ENCODE measurements at regions not wholly inside any gene's neighbourhood (a gene's known extent, or its start where the extent isn't known, plus 50 kb on each side); places are given as distances from the start of the nearest gene placed in this dataset.

GRCh38 chr9:31248156-31248555, 1136.3 kb upstream of the ACO1 start:
- Histone ChIP-seq H2BK15ac (ENCODE audit: low read depth, low read length) (no peak overlapping the region), H2BK20ac (ENCODE audit: low read depth, low read length, poor library complexity, severe bottlenecking) (no peak overlapping the region), H2BK12ac (ENCODE audit: insufficient read length, low read depth, low read length) (no peak overlapping the region), H3K18ac (ENCODE audit: insufficient read length, low read depth, low read length) (no peak overlapping the region), H3K4me2 (ENCODE audit: insufficient read depth, insufficient read length, low read length) (no peak overlapping the region), H4K91ac (ENCODE audit: insufficient read length, low read depth, low read length) (no peak overlapping the region), H3T11ph (ENCODE audit: low read length) (no peak overlapping the region), H3K9ac (ENCODE audit: extremely low read depth, insufficient read length, low read length) (no peak overlapping the region), H2AK5ac (ENCODE audit: insufficient read length, low read length) (no peak overlapping the region), H2AFZ (ENCODE audit: low read length) (no peak overlapping the region), H4K20me1 (ENCODE audit: control insufficient read depth, insufficient read depth, insufficient read length) (no peaks in the 10 kb centered on the region), H3K27me3 (ENCODE audit: insufficient read depth, low read length) (no peaks in the 10 kb centered on the region), H3K23me2 (ENCODE audit: insufficient read length, low read depth, low read length, poor library complexity, severe bottlenecking) (no peaks in the 10 kb centered on the region), H3K79me1 (ENCODE audit: insufficient read depth, low read depth, low read length, poor library complexity, severe bottlenecking) (no peaks in the 10 kb centered on the region), H4K5ac (ENCODE audit: insufficient read length, low read depth, low read length) (no peak overlapping the region), H3K56ac (ENCODE audit: insufficient read length, low read depth, low read length) (no peak overlapping the region), H3K27ac (ENCODE audit: insufficient read length, low read depth, low read length) (no peak overlapping the region), H3K4ac (ENCODE audit: low read depth, low read length) (no peak overlapping the region), H2BK5ac (ENCODE audit: insufficient read length, low read length) (no peak overlapping the region), H3K4me1 (ENCODE audit: insufficient read depth, low read length) (no peaks in the 10 kb centered on the region), H3K9me3 (ENCODE audit: control insufficient read depth, low read depth, low read length) (no peaks in the 10 kb centered on the region), H3K14ac (ENCODE audit: insufficient read depth, low read length) (no peak overlapping the region), H3K23ac (ENCODE audit: insufficient read length, low read depth, low read length) (no peak overlapping the region), H3K79me2 (ENCODE audit: insufficient read depth, low read length) (no peaks in the 10 kb centered on the region), H4K8ac (replicated peaks; ENCODE audit: insufficient read length, low read depth, low read length) (no peak overlapping the region), H2BK120ac (ENCODE audit: low read depth, low read length, poor library complexity, severe bottlenecking) (no peak overlapping the region)
- DNase-seq = no peak
- Mint-ChIP-seq H3K27ac (no peak overlapping the region), H3K36me3 (ENCODE audit: insufficient read depth in 1 of 3, low read depth in 3 of 3) (no peaks in the 10 kb centered on the region; a peak in 2 of 7 replicates), H3K4me1 (no peaks in the 10 kb centered on the region), H3K9me3 (peaks cover 0 to 3% of the 10 kb centered on the region in 2 experiments; a peak in 1 of 5 replicates), H3K27me3 (ENCODE audit: low read depth) (no peaks in the 10 kb centered on the region), H3K4me3 (no peak overlapping the region)
- no peak for TF ChIP-seq CTCF (conservative IDR thresholded peaks at IDR 0.05)
- no CpG with 5 or more reads among the region's 1 CpG for WGBS (ENCODE audit: extremely low coverage, insufficient read length, low lambda C conversion rate)

All from H9 (cell line).